ENCODE measurements at regions not wholly inside any gene's neighbourhood (a gene's known extent, or its start where the extent isn't known, plus 50 kb on each side); places are given as distances from the start of the nearest gene placed in this dataset.

- no peak for TF ChIP-seq CTCF (IDR thresholded peaks at IDR 0.05; ENCODE audit: control insufficient read depth, extremely low read depth, insufficient read depth)
- no peak for DNase-seq (ENCODE audit: low read depth)
These were observed 627.1 kb upstream of the CCDC54 start for GRCh38 chr3:106750092-106750491.

GRCh38 chr3:106755336-106755735 is 621.9 kb upstream of the CCDC54 start:
- DNase-seq (ENCODE audit: low read depth) = no peak
- no peak overlapping the region for H3K4me3 ChIP-seq (ENCODE audit: low read depth, low read length)
- TF ChIP-seq CTCF (IDR thresholded peaks at IDR 0.05; ENCODE audit: control insufficient read depth, extremely low read depth, insufficient read depth) = no peak

More at GRCh38 chr3:106750092-106750491, 627.1 kb upstream of the CCDC54 start:
- H3K4me3 ChIP-seq (ENCODE audit: low read depth, low read length) = no peak overlapping the region

DNA sequence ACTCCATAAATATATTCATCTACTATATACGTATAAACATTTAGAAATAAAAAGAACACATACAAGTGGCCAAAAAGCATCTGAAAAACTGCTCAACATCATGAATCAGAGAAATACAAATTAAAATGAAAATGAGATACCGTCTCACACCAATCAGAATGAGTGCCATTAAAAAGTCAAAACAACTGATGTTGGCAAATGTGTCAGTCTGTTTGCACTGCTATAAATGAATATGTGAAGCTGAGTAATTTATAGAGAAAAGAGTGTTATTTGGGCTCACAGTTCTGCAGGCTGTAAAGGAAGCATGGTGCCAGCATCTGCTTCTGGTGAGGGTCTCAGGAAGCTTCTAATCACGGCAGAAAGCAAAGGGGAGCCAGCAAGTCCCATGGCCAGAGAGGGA is 620.3 kb upstream of the CCDC54 start:
- no peak overlapping the region for H3K4me3 ChIP-seq (ENCODE audit: low read depth, low read length)
- TF ChIP-seq CTCF (IDR thresholded peaks at IDR 0.05; ENCODE audit: control insufficient read depth, extremely low read depth, insufficient read depth) = no peak
- DNase-seq (ENCODE audit: low read depth) = no peak

DNA sequence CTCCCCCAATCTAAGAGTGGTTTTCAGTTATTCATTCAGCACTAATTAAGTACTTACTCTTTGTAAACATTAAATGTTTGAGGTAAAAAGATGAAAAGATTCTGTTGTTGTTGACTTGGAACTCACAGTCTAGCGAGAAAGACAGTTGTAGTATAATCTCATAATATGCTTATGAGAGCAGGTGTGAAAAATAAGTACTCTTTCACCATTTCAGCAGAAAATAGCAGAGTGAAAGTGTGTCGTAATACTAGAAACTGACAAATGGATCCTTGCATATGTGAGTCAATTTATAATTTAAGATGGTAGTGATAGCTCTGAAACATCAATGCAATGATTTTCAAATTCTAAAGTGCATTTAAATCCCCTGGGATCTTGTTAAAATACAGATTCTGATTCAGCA is 618.8 kb upstream of the CCDC54 start:
- TF ChIP-seq CTCF (IDR thresholded peaks at IDR 0.05; ENCODE audit: control insufficient read depth, extremely low read depth, insufficient read depth) = no peak
- H3K4me3 ChIP-seq (ENCODE audit: low read depth, low read length) = no peak overlapping the region
- no peak for DNase-seq (ENCODE audit: low read depth)

GRCh38 chr3:106759731-106760130 is 617.5 kb upstream of the CCDC54 start:
- no peak for TF ChIP-seq CTCF (IDR thresholded peaks at IDR 0.05; ENCODE audit: control insufficient read depth, extremely low read depth, insufficient read depth)
- DNase-seq (ENCODE audit: low read depth) = no peak
- H3K4me3 ChIP-seq (ENCODE audit: low read depth, low read length) = no peak overlapping the region

DNA sequence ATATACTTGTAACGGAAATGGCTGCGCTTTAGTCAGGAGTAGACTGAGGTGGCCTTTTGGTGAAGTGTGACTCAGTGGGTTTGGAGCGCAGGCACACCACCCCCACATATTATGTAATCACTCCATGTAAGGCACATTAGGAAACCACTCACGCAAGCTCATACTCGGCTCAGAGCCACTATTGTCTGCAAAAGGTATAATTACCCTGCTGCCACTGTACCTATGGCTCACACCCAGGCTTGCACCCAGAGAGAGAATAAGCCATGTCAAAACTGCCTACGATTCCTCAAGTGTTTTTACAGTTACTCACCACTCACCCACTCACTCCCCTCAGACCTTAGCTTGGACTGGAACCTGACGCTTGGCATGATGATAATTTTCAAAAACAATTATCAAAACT is 611.9 kb upstream of the CCDC54 start:
- no peak for TF ChIP-seq CTCF (IDR thresholded peaks at IDR 0.05; ENCODE audit: control insufficient read depth, extremely low read depth, insufficient read depth)
- DNase-seq (ENCODE audit: low read depth) = no peak
- H3K4me3 ChIP-seq (ENCODE audit: low read depth, low read length) = no peak overlapping the region

DNA sequence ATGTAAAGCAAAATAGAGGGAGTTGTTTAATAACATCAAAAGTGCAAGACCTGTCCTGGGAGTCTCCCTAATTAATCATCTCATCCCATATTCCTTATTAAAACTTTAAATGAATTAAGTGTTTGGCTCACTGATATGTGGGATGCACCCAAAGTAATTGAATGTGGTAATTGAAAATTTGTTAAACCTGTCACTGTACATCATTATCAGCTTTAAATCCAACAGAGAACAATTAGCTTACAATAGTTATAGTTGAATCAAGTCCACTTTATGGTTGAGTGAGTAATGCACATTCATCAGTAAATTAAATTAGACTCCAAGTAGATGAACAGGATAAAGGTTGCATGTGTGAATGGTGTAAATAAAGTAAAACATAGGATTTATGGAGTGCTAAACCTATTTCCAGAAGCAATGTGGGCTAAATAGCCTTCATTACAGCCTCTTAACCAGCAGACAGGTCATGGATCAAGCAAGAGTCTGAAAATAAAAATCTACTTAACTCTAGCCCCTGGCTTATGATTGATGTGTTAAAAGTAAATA is 608.2 kb upstream of the CCDC54 start:
- no peak for TF ChIP-seq CTCF (IDR thresholded peaks at IDR 0.05; ENCODE audit: control insufficient read depth, extremely low read depth, insufficient read depth)
- no peak for DNase-seq (ENCODE audit: low read depth)
- no peak overlapping the region for H3K4me3 ChIP-seq (ENCODE audit: low read depth, low read length)

Data from LNCaP clone FGC (cell line).